Tongue (tissue), 1 donor: ENCODE measurements at regions not wholly inside any gene's neighbourhood (a gene's known extent, or its start where the extent isn't known, plus 50 kb on each side); places are given as distances from the start of the nearest gene placed in this dataset.

Experiments used
- DNase-seq: peaks from one replicate; pipeline ENCODE4 v3.0.0-alpha.2; 2015

DNA sequence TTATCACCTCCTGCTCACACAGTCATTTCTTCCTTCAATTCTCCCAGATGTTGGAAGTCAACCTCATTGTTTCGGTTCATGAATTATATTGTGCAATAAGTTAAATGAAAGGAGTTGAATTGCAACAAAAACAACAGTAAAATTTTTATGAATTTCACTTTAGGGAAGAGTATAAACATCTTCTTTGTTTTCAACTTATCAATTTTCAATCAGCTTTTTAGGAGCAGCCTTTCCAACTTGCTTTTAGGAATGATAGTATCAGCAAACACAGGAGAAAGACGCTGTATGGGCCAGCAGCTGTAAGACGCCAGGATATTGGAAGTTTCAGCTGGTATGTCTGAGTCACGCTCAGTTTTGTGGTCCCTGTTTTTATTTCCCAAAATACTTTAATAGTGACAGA, 132.5 kb upstream of the ARGLU1 start:
- DNase-seq = no peak

GRCh38 chr13:106700007-106700406, 132.1 kb upstream of the ARGLU1 start:
- no peak for DNase-seq

DNA sequence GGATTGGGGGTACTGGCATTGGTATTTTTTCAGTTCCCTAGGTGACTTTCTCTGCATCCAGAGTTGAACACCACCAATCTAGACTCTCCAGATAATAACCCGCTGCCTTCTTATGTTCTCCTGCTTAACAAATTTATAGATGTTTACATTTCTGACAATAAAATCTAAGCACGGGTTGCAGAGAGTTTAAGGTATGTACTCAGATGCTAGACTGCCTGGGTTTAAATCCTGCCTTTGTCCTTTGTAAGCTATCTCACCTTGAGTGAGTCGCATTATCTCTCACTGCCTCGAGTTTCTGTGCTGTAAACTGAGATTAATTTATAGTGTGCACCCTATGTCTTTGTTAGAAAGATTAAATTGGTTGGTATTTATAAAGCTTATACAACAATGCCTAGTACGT, 131.4 kb upstream of the ARGLU1 start:
- DNase-seq = no peak

GRCh38 chr13:106696719-106697118, 128.8 kb upstream of the ARGLU1 start:
- DNase-seq = no peak

- no peak for DNase-seq
These were observed 128.2 kb upstream of the ARGLU1 start for GRCh38 chr13:106696140-106696539.

- DNase-seq = no peak
These were observed 127.2 kb upstream of the ARGLU1 start for GRCh38 chr13:106695139-106695538.

DNA sequence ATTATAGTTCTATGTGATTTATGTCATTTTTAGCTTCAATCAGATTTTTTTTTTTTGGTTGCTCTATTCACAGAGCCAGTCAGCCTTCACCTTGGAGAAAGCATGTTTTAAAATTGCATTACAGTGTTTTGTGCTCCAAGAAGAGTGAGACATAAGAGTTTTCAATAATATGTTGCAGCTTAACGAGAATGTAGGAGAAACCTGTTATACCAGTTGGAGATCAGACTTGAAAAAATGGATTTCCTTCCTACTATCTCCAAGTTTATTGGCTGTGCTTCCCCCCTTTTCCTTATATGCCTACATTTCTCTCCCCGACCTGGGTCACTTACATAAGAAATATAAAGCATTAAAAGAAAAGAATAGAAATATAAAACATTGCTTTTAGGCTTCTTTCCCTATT, 123.9 kb upstream of the ARGLU1 start:
- DNase-seq = no peak

DNA sequence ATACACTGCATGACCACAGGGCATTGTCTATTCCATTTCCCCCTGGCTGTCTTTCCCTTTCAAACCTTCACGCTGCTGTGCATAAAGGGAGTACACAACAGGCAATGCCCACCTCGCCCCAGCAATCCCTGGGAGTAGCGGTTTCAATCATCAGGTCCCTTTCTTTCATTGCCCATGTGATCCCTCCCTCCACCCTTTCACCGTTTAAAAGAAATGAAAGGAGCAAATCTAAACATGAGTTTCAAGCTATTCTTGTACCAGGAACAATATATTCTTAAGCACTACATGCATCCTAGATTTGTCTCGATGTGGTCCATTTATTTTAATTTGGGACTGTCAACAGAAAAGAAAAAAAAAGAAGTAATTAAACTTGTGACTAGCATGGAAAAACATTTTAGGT, 123.4 kb upstream of the ARGLU1 start:
- no peak for DNase-seq

GRCh38 chr13:106690779-106691178, 122.8 kb upstream of the ARGLU1 start:
- DNase-seq = no peak

DNA sequence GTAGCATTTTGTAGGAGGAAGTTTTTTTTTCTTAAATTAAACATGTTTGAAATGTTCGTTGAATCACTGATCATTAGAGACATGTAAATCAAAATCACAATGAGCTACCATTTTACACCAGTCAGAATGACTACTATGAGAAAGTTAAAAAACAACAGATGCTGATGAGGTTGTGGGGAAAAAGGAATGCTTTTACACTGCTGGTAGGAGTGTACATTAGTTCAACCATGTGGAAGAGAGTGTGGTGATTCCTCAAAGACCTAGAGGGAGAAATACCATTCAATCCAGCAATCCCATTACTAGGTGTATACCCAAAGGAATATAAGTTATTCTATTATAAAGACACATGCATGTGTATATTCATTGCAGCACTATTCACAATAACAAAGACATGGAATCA, 122.0 kb upstream of the ARGLU1 start:
- no peak for DNase-seq

GRCh38 chr13:106688940-106689339, 121.0 kb upstream of the ARGLU1 start:
- no peak for DNase-seq

GRCh38 chr13:106686163-106686562, 118.2 kb upstream of the ARGLU1 start:
- DNase-seq = no peak

DNA sequence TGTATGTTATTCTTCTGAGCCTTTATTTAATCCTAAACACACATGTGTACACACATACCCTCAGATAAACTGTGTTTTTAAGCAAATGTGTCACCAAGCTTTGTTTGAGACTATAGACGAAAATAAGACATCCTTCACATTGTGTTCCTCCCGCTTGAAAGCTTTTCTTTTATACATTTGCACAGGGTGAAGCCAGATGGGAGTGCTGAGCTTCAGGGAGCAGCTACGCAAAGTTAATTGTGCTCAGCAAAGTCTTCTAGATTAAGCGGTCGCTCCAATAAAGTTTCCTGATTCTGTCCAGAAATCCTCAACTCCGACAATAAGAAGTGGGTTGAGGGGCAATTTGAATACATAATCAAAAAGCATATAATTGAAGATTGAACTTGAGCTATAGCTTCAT, 117.2 kb upstream of the ARGLU1 start:
- peak; percentile 14 for DNase-seq

DNA sequence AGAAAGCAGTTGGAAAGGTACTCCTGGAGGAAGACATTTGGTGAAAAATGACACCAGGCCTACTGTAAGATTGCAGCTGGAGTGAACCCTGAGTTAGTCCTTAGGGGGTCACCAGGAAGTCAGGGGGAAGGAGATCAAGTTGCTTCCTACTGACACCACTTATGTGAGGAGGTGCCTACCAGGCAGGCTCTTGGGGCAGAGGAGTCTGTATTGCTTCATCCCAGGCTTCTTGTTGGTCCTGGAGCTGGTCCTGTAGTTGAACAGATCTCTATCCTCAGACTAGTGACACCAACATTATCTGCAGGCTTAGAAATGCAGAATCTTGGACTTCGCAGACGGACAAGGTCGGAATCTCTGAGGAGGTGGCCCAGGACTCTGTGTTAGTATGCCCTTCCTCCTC, 116.0 kb upstream of the ARGLU1 start:
- DNase-seq = no peak

GRCh38 chr13:106683179-106683578, 115.2 kb upstream of the ARGLU1 start:
- no peak for DNase-seq

GRCh38 chr13:106681997-106682396, 114.1 kb upstream of the ARGLU1 start:
- DNase-seq = no peak

DNA sequence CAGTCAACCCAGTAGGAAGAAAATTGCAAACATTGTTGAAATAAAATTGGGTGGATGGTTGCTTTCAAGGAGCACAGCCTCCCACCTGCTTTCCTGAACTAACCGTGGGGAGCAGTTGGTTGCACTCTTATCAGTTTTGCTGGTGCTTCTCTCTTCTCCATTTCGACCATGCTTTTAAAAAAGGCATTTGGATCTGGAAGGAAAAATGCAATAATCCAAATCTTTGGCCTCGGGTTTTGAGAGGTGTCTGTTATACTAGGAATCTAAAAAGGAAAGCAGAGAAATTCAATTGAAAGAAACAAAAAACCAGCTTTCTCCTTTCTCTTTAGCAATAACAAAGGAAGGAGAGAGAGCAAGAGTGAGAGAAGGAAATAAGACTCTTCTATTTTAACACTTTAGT, 113.6 kb upstream of the ARGLU1 start:
- no peak for DNase-seq

- no peak for DNase-seq
These were observed 113.0 kb upstream of the ARGLU1 start for GRCh38 chr13:106680796-106681472.

GRCh38 chr13:106678646-106679418, 110.9 kb upstream of the ARGLU1 start:
- DNase-seq = no peak

- DNase-seq = no peak
These were observed 107.4 kb upstream of the ARGLU1 start for GRCh38 chr13:106675311-106675710.

- no peak for DNase-seq
These were observed 93.0 kb upstream of the ARGLU1 start for GRCh38 chr13:106660746-106661625.

DNA sequence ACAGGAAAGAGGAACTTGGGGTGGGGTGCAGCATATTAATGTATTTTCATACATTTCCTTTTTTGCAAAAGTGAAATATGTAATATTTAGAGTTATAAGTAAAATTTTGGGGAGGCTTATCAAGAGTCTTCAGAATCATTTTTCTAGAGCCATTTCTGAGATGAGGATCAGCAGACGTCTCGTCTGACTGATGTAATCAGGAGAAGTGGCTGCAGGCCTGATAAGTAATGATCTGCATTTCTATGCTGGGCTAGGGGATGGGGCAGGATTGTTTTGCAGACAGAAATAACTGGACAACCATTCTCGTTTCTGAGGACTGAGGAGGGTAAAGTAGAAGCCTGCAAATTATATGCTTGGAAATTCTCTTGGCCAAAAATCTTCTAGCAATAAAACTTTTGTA, 89.2 kb upstream of the ARGLU1 start:
- no peak for DNase-seq

- DNase-seq = no peak
These were observed 88.2 kb upstream of the ARGLU1 start for GRCh38 chr13:106656186-106656585.
